ENCODE measurements at regions not wholly inside any gene's neighbourhood (a gene's known extent, or its start where the extent isn't known, plus 50 kb on each side); places are given as distances from the start of the nearest gene placed in this dataset.
A peak's percentile ranks its signal among the peaks of the same experiment; 100 is the strongest.

DNA sequence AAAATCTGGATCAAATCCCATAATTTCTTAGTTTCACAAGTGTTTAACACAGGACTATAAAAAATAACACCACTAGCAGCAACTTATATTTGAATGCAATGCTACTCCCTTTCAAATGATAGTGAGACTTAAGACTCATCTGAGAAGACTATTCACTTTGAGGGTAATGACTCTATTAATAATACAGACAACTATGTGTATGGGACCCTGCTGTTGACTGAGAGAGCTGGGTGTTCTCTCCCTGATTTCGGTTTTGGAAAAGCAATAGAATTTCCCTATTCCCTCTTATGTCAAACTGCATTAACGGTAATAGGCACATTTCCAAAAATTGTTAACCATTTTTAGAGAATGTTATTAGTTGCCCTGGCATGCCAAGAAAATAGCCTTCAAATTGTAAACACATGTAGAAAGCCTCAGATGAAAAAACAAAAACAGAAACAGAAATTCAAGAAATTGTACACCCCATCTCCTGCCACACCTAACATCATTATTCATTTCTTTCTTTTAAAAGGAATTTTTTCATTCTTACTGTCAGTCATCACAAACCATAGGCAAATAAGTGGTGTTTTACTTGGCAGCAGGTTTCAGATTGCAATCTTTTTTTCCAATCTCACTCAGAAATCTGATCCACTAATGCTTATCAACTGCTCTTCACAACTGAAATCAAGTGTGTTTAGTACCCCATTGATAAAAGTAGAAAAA lies 153.7 kb downstream of the TFPI2 start:
- Histone ChIP-seq H3K9ac (ENCODE audit: low read length) (no peak overlapping the region), H2BK120ac (ENCODE audit: insufficient read depth, low read length, poor library complexity) (no peak overlapping the region), H3K79me2 (ENCODE audit: control insufficient read depth, insufficient read depth, low read length, poor library complexity) (no peaks in the 10 kb centered on the region), H3K36me3 (ENCODE audit: control insufficient read depth in 1 of 2, insufficient read depth in 2 of 2, low read length in 2 of 2) (no peaks in the 10 kb centered on the region), H3K23ac (ENCODE audit: low read length) (no peak overlapping the region), H4K8ac (ENCODE audit: low read depth, low read length) (no peak overlapping the region), H3K4me1 (ENCODE audit: control insufficient read depth in 1 of 2, insufficient read depth in 2 of 2, low read length in 2 of 2) (no peaks in the 10 kb centered on the region), H3K27me3 (ENCODE audit: insufficient read depth, low read length) (no peaks in the 10 kb centered on the region), H3K9me3 (ENCODE audit: insufficient read depth, low read depth, low read length) (no peaks in the 10 kb centered on the region), H3K4me2 (ENCODE audit: low read length) (no peak overlapping the region), H3K18ac (ENCODE audit: low read length) (no peak overlapping the region), H2BK5ac (ENCODE audit: low read depth, low read length, poor library complexity) (no peak overlapping the region), H3K27ac (ENCODE audit: low read depth, low read length) (no peak overlapping the region), H4K12ac (ENCODE audit: low read depth, low read length) (no peak overlapping the region), H4K91ac (ENCODE audit: low read depth, low read length) (no peak overlapping the region), H3K14ac (ENCODE audit: low read length) (no peak overlapping the region), H3K4ac (ENCODE audit: low read depth, low read length) (no peak overlapping the region), H2AK5ac (ENCODE audit: low read length) (no peak overlapping the region), H2BK12ac (ENCODE audit: low read length) (no peak overlapping the region), H2AFZ (ENCODE audit: insufficient read depth, low read length, poor library complexity) (no peak overlapping the region), H3K79me1 (ENCODE audit: low read length) (no peaks in the 10 kb centered on the region), H3K4me3 (ENCODE audit: low read depth, low read length) (no peak overlapping the region)
- DNase-seq = no peak
- no CpG with 5 or more reads among the region's 2 CpGs for whole genome bisulfite sequencing (ENCODE audit: extremely low coverage, insufficient coverage, insufficient read length)

GRCh38 chr7:93728292-93728691 lies 153.8 kb upstream of the CALCR start:
- Histone ChIP-seq H3K9ac (ENCODE audit: low read length) (no peak overlapping the region), H3K27me3 (ENCODE audit: insufficient read depth, low read length) (no peaks in the 10 kb centered on the region), H3K36me3 (ENCODE audit: control insufficient read depth in 1 of 2, insufficient read depth in 2 of 2, low read length in 2 of 2) (no peaks in the 10 kb centered on the region), H4K12ac (ENCODE audit: low read depth, low read length) (no peak overlapping the region), H2BK120ac (ENCODE audit: insufficient read depth, low read length, poor library complexity) (no peak overlapping the region), H4K91ac (ENCODE audit: low read depth, low read length) (no peak overlapping the region), H2AFZ (ENCODE audit: insufficient read depth, low read length, poor library complexity) (no peak overlapping the region), H3K23ac (ENCODE audit: low read length) (no peak overlapping the region), H2BK12ac (ENCODE audit: low read length) (no peak overlapping the region), H3K27ac (ENCODE audit: low read depth, low read length) (no peak overlapping the region), H2BK5ac (ENCODE audit: low read depth, low read length, poor library complexity) (no peak overlapping the region), H3K79me2 (ENCODE audit: control insufficient read depth, insufficient read depth, low read length, poor library complexity) (no peaks in the 10 kb centered on the region), H3K4me1 (ENCODE audit: control insufficient read depth in 1 of 2, insufficient read depth in 2 of 2, low read length in 2 of 2) (no peaks in the 10 kb centered on the region), H3K79me1 (ENCODE audit: low read length) (no peaks in the 10 kb centered on the region), H2AK5ac (ENCODE audit: low read length) (no peak overlapping the region), H3K4me3 (ENCODE audit: low read depth, low read length) (no peak overlapping the region), H3K18ac (ENCODE audit: low read length) (no peak overlapping the region), H3K14ac (ENCODE audit: low read length) (no peak overlapping the region), H3K4ac (ENCODE audit: low read depth, low read length) (no peak overlapping the region), H3K4me2 (ENCODE audit: low read length) (no peak overlapping the region), H3K9me3 (ENCODE audit: insufficient read depth, low read depth, low read length) (no peaks in the 10 kb centered on the region), H4K8ac (ENCODE audit: low read depth, low read length) (no peak overlapping the region)
- WGBS (ENCODE audit: extremely low coverage, insufficient coverage, insufficient read length) = no CpG with 5 or more reads among the region's 2 CpGs
- DNase-seq = peak in 1 of 2 donors; percentile 46

DNA sequence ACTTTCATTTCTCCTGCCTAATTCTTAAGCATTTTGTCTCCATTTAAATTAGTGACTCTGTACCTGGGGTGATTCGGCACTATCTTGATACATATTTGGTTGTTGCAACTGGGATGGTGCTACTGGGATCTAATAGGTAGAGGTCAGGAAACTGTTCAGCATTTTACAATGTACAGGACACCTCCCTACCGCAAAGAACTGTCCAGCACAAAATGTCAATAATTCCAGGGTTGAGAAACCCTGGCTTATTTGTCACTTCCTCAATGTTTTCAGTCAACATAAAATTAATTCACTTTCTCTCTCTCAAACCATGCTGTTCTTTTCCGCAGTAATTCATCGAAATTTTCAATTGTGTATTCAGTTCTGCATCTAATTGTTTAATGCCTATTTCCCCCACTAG lies 151.4 kb upstream of the CALCR start:
- H4K91ac ChIP-seq (ENCODE audit: low read depth, low read length) = no peak overlapping the region
- no peak overlapping the region for H2AFZ ChIP-seq (ENCODE audit: insufficient read depth, low read length, poor library complexity)
- H4K12ac ChIP-seq (ENCODE audit: low read depth, low read length) = no peak overlapping the region
- no peak overlapping the region for H3K9ac ChIP-seq (ENCODE audit: low read length)
- H4K8ac ChIP-seq (ENCODE audit: low read depth, low read length) = no peak overlapping the region
- no peaks in the 10 kb centered on the region for H3K9me3 ChIP-seq (ENCODE audit: insufficient read depth, low read depth, low read length)
- no peaks in the 10 kb centered on the region for H3K79me1 ChIP-seq (ENCODE audit: low read length)
- H3K4ac ChIP-seq (ENCODE audit: low read depth, low read length) = no peak overlapping the region
- no peak overlapping the region for H2AK5ac ChIP-seq (ENCODE audit: low read length)
- H3K23ac ChIP-seq (ENCODE audit: low read length) = no peak overlapping the region
- no peaks in the 10 kb centered on the region for H3K4me1 ChIP-seq (ENCODE audit: control insufficient read depth in 1 of 2, insufficient read depth in 2 of 2, low read length in 2 of 2)
- no peak overlapping the region for H2BK5ac ChIP-seq (ENCODE audit: low read depth, low read length, poor library complexity)
- DNase-seq = no peak
- no peak overlapping the region for H3K18ac ChIP-seq (ENCODE audit: low read length)
- H3K4me3 ChIP-seq (ENCODE audit: low read depth, low read length) = no peak overlapping the region
- H3K14ac ChIP-seq (ENCODE audit: low read length) = no peak overlapping the region
- no peaks in the 10 kb centered on the region for H3K36me3 ChIP-seq (ENCODE audit: control insufficient read depth in 1 of 2, insufficient read depth in 2 of 2, low read length in 2 of 2)
- H3K79me2 ChIP-seq (ENCODE audit: control insufficient read depth, insufficient read depth, low read length, poor library complexity) = no peaks in the 10 kb centered on the region
- H3K27me3 ChIP-seq (ENCODE audit: insufficient read depth, low read length) = no peaks in the 10 kb centered on the region
- H2BK12ac ChIP-seq (ENCODE audit: low read length) = no peak overlapping the region
- H3K27ac ChIP-seq (ENCODE audit: low read depth, low read length) = no peak overlapping the region
- no CpG with 5 or more reads among the region's 4 CpGs for WGBS (ENCODE audit: extremely low coverage, insufficient coverage, insufficient read length)
- no peak overlapping the region for H2BK120ac ChIP-seq (ENCODE audit: insufficient read depth, low read length, poor library complexity)
- H3K4me2 ChIP-seq (ENCODE audit: low read length) = no peak overlapping the region

GRCh38 chr7:93723424-93724124 lies 149.1 kb upstream of the CALCR start:
- DNase-seq = no peak
- Histone ChIP-seq H3K36me3 (ENCODE audit: control insufficient read depth in 1 of 2, insufficient read depth in 2 of 2, low read length in 2 of 2) (no peaks in the 10 kb centered on the region), H4K91ac (ENCODE audit: low read depth, low read length) (no peak overlapping the region), H3K9ac (ENCODE audit: low read length) (no peak overlapping the region), H2BK12ac (ENCODE audit: low read length) (no peak overlapping the region), H4K8ac (ENCODE audit: low read depth, low read length) (no peak overlapping the region), H4K12ac (ENCODE audit: low read depth, low read length) (no peak overlapping the region), H3K4me1 (ENCODE audit: control insufficient read depth in 1 of 2, insufficient read depth in 2 of 2, low read length in 2 of 2) (no peaks in the 10 kb centered on the region), H3K4me3 (ENCODE audit: low read depth, low read length) (no peak overlapping the region), H3K23ac (ENCODE audit: low read length) (no peak overlapping the region), H3K79me1 (ENCODE audit: low read length) (no peaks in the 10 kb centered on the region), H2AK5ac (ENCODE audit: low read length) (no peak overlapping the region), H3K18ac (ENCODE audit: low read length) (no peak overlapping the region), H3K4ac (ENCODE audit: low read depth, low read length) (no peak overlapping the region), H2BK120ac (ENCODE audit: insufficient read depth, low read length, poor library complexity) (no peak overlapping the region), H3K79me2 (ENCODE audit: control insufficient read depth, insufficient read depth, low read length, poor library complexity) (no peaks in the 10 kb centered on the region), H3K9me3 (ENCODE audit: insufficient read depth, low read depth, low read length) (no peaks in the 10 kb centered on the region), H3K27me3 (ENCODE audit: insufficient read depth, low read length) (no peaks in the 10 kb centered on the region), H3K27ac (ENCODE audit: low read depth, low read length) (no peak overlapping the region), H2AFZ (ENCODE audit: insufficient read depth, low read length, poor library complexity) (no peak overlapping the region), H3K4me2 (ENCODE audit: low read length) (no peak overlapping the region), H3K14ac (ENCODE audit: low read length) (no peak overlapping the region), H2BK5ac (ENCODE audit: low read depth, low read length, poor library complexity) (no peak overlapping the region)
- WGBS (ENCODE audit: extremely low coverage, insufficient coverage, insufficient read length) = no CpG with 5 or more reads among the region's 3 CpGs
